Heart left ventricle (tissue), 13 donors: ENCODE measurements at regions not wholly inside any gene's neighbourhood (a gene's known extent, or its start where the extent isn't known, plus 50 kb on each side); places are given as distances from the start of the nearest gene placed in this dataset.

ENCODE experiments used
- CTCF ChIP-seq, 12 donors: fragments of 200-600 bp; sonication (generic) in 4 of 12; IDR thresholded peaks; one replicate each; pipeline versions ENCODE4 v1.5.0 to v1.8.0; 2018 to 2022; ENCODE audit warnings: antibody characterized with exemption in 12 of 12, mild to moderate bottlenecking in 5 of 12
- POLR2A ChIP-seq, 2 donors: fragments of 450-650 bp; IDR thresholded peaks; one replicate each; pipeline ENCODE4 v1.6.1; 2017; ENCODE audit warnings: antibody characterized with exemption in 2 of 2, mild to moderate bottlenecking in 2 of 2, moderate library complexity in 2 of 2
- donor health status: ischemic (EF 13 %, LVEDD 7.1; RV severe dilation, severe dysfunction).
- donor health status: DM: no; HTN: yes; CAD: no.
- donor health status: DM: no; HTN: no; CAD: no.
- donor health status: ischemic (EF 25% LVEDD 6.9; RV normal size, moderate dysfunction).
- donor health status: ischemic (EF 25% LVEDD 5.7; RV mildly dilated, moderate dysfunction).
- donor health status: ischemic (EF 35%, LVEDD 5.7; RV mildly dilated, moderate dysfunction).
- donor health status: nonischemic (EF 11% LVEDD 7.7; RV severe dilation, severe dysfunction).
- donor health status: DM: yes; HTN: yes; CAD: no.
- donor health status: PGD.
- donor health status: ischemic (EF 29% LVEDD 5.4; RV normal size, mild dysfunction).
- donor health status: nonischemic (EF 23%, LVEDD 6.1; RV moderate dilation, normal function).

GRCh38 chr16:10335681-10336080 lies 50.2 kb upstream of the ATF7IP2 start:
- no peak for TF ChIP-seq CTCF (IDR thresholded peaks at IDR 0.05)
- TF ChIP-seq POLR2A (IDR thresholded peaks at IDR 0.05), result no peak
